ENCODE measurements at regions not wholly inside any gene's neighbourhood (a gene's known extent, or its start where the extent isn't known, plus 50 kb on each side); places are given as distances from the start of the nearest gene placed in this dataset.

GRCh38 chr19:30679153-30679702 is 307.0 kb downstream of the ZNF536 start:
- TF ChIP-seq CTCF (IDR thresholded peaks at IDR 0.05; ENCODE audit: extremely low read depth, missing control alignments), result no peak
- DNase-seq (ENCODE audit: low spot score), result no peak

- no peak for DNase-seq (ENCODE audit: low spot score)
- TF ChIP-seq CTCF (IDR thresholded peaks at IDR 0.05; ENCODE audit: extremely low read depth, missing control alignments), result no peak
These were observed 306.0 kb downstream of the ZNF536 start for GRCh38 chr19:30678168-30678567.

GRCh38 chr19:30677702-30678101 is 305.5 kb downstream of the ZNF536 start:
- no peak for DNase-seq (ENCODE audit: low spot score)

GRCh38 chr19:30676990-30677679 is 305.0 kb downstream of the ZNF536 start:
- TF ChIP-seq CTCF (IDR thresholded peaks at IDR 0.05; ENCODE audit: extremely low read depth, missing control alignments), result no peak
- no peak for DNase-seq (ENCODE audit: low spot score)

More at GRCh38 chr19:30677702-30678101, 305.5 kb downstream of the ZNF536 start:
- TF ChIP-seq CTCF (IDR thresholded peaks at IDR 0.05; ENCODE audit: extremely low read depth, missing control alignments), result no peak

- DNase-seq (ENCODE audit: low spot score), result no peak
- no peak for TF ChIP-seq CTCF (IDR thresholded peaks at IDR 0.05; ENCODE audit: extremely low read depth, missing control alignments)
These were observed 302.9 kb downstream of the ZNF536 start for GRCh38 chr19:30675086-30675485.

GRCh38 chr19:30674656-30675055 is 302.5 kb downstream of the ZNF536 start:
- DNase-seq (ENCODE audit: low spot score), result no peak
- TF ChIP-seq CTCF (IDR thresholded peaks at IDR 0.05; ENCODE audit: extremely low read depth, missing control alignments), result no peak

- no peak for DNase-seq (ENCODE audit: low spot score)
- TF ChIP-seq CTCF (IDR thresholded peaks at IDR 0.05; ENCODE audit: extremely low read depth, missing control alignments), result no peak
These were observed 301.2 kb downstream of the ZNF536 start for GRCh38 chr19:30673336-30673735.
